RCC 7860 (cell line): ENCODE measurements at regions not wholly inside any gene's neighbourhood (a gene's known extent, or its start where the extent isn't known, plus 50 kb on each side); places are given as distances from the start of the nearest gene placed in this dataset.

ENCODE experiments used
- DNase-seq: peaks from one replicate; pipeline ENCODE4 v3.0.0-alpha.2; 2015; ENCODE audit warnings: low spot score
- FAIRE-seq: peaks from 2 replicates; lab custom pipeline; 2012; peaks lifted over from hg19 to GRCh38; lab: Jason Lieb, UNC

- no peak for FAIRE-seq
- DNase-seq = no peak
Observed at GRCh38 chr9:108724122-108724521, 131.7 kb downstream of the ACTL7B start.

GRCh38 chr9:108722396-108722795, 133.4 kb downstream of the ACTL7B start:
- DNase-seq (no peak), FAIRE-seq (no peak)

GRCh38 chr9:108720191-108720642, 135.6 kb downstream of the ACTL7B start:
- DNase-seq = no peak
- no peak for FAIRE-seq

- FAIRE-seq (no peak), DNase-seq (no peak)
Observed at GRCh38 chr9:108710424-108710823, 145.4 kb downstream of the ACTL7B start.

- no peak for DNase-seq
- no peak for FAIRE-seq
Observed at GRCh38 chr9:108709997-108710396, 145.8 kb downstream of the ACTL7B start.

GRCh38 chr9:108709126-108709525, 146.7 kb downstream of the ACTL7B start:
- FAIRE-seq (no peak), DNase-seq (no peak)

GRCh38 chr9:108708448-108708847, 147.3 kb downstream of the ACTL7B start:
- no peak for DNase-seq
- FAIRE-seq = no peak

GRCh38 chr9:108707120-108707519, 148.7 kb downstream of the ACTL7B start:
- no peak for DNase-seq
- no peak for FAIRE-seq

- DNase-seq (no peak), FAIRE-seq (no peak)
Observed at GRCh38 chr9:108704156-108704852, 151.5 kb downstream of the ACTL7B start.

GRCh38 chr9:108703429-108703828, 152.4 kb downstream of the ACTL7B start:
- FAIRE-seq (no peak), DNase-seq (no peak)

GRCh38 chr9:108702681-108703080, 153.1 kb downstream of the ACTL7B start:
- DNase-seq (no peak), FAIRE-seq (no peak)

GRCh38 chr9:108698801-108699200, 157.0 kb downstream of the ACTL7B start:
- no peak for FAIRE-seq
- no peak for DNase-seq

- FAIRE-seq (no peak), DNase-seq (no peak)
Observed at GRCh38 chr9:108698231-108698630, 157.6 kb downstream of the ACTL7B start.

- DNase-seq (no peak), FAIRE-seq (no peak)
Observed at GRCh38 chr9:108696156-108696555, 159.6 kb downstream of the ACTL7B start.

- FAIRE-seq (no peak), DNase-seq (no peak)
Observed at GRCh38 chr9:108694170-108694569, 161.6 kb downstream of the ACTL7B start.

- DNase-seq (no peak), FAIRE-seq (no peak)
Observed at GRCh38 chr9:108691614-108692013, 164.2 kb downstream of the ACTL7B start.

- no peak for FAIRE-seq
Observed at GRCh38 chr9:108688676-108689075, 167.1 kb downstream of the ACTL7B start.

GRCh38 chr9:108688051-108688450, 167.7 kb downstream of the ACTL7B start:
- FAIRE-seq = no peak
- DNase-seq = no peak

More at GRCh38 chr9:108688676-108689075, 167.1 kb downstream of the ACTL7B start:
- DNase-seq = no peak

- FAIRE-seq = no peak
- no peak for DNase-seq
Observed at GRCh38 chr9:108687006-108687987, 168.5 kb downstream of the ACTL7B start.

- no peak for DNase-seq
Observed at GRCh38 chr9:108684288-108685025, 171.3 kb downstream of the ACTL7B start.

GRCh38 chr9:108683245-108683644, 172.5 kb downstream of the ACTL7B start:
- no peak for FAIRE-seq
- DNase-seq = no peak

More at GRCh38 chr9:108684288-108685025, 171.3 kb downstream of the ACTL7B start:
- no peak for FAIRE-seq
